ENCODE measurements at regions not wholly inside any gene's neighbourhood (a gene's known extent, or its start where the extent isn't known, plus 50 kb on each side); places are given as distances from the start of the nearest gene placed in this dataset.

GRCh38 chr10:28845009-28845682 is 167.8 kb downstream of the BAMBI start:
- H2AFZ ChIP-seq (ENCODE audit: low read length): no peak overlapping the region
- TF ChIP-seq CTCF (IDR thresholded peaks at IDR 0.05; ENCODE audit: extremely low read depth, low read depth, low read length): no peak
- H3K4me1 ChIP-seq (ENCODE audit: insufficient read depth, low read length): peaks cover 18% of the 10 kb centered on the region
- peak overlapping the region; percentile 33 for H3K27ac ChIP-seq (ENCODE audit: low read depth, low read length)
- no peak overlapping the region for H3K4me2 ChIP-seq (ENCODE audit: insufficient read depth, low read length)
- peaks cover 16% of the 10 kb centered on the region for H3K27me3 ChIP-seq (ENCODE audit: insufficient read depth, low read length)
- no peaks in the 10 kb centered on the region for H3K36me3 ChIP-seq (ENCODE audit: insufficient read depth, low read length)
- no peaks in the 10 kb centered on the region for H3K79me2 ChIP-seq (ENCODE audit: insufficient read depth, low read length)
- DNase-seq (ENCODE audit: insufficient read length, low spot score, missing footprints): no peak
- H4K20me1 ChIP-seq (ENCODE audit: insufficient read depth, low read length): no peaks in the 10 kb centered on the region
- no peak overlapping the region for H3K4me3 ChIP-seq (ENCODE audit: insufficient read depth, low read length)
- peaks cover 10% of the 10 kb centered on the region for H3K9me3 ChIP-seq (ENCODE audit: low read depth, low read length)

GRCh38 chr10:28849309-28849708 is 172.0 kb downstream of the BAMBI start:
- no peak overlapping the region for H3K27ac ChIP-seq (ENCODE audit: low read depth, low read length)
- no peak overlapping the region for H2AFZ ChIP-seq (ENCODE audit: low read length)
- peaks cover 9% of the 10 kb centered on the region for H3K9me3 ChIP-seq (ENCODE audit: low read depth, low read length)
- no peaks in the 10 kb centered on the region for H4K20me1 ChIP-seq (ENCODE audit: insufficient read depth, low read length)
- no peak for DNase-seq (ENCODE audit: insufficient read length, low spot score, missing footprints)
- no peak overlapping the region for H3K4me2 ChIP-seq (ENCODE audit: insufficient read depth, low read length)
- H3K79me2 ChIP-seq (ENCODE audit: insufficient read depth, low read length): no peaks in the 10 kb centered on the region
- H3K4me3 ChIP-seq (ENCODE audit: insufficient read depth, low read length): no peak overlapping the region
- H3K27me3 ChIP-seq (ENCODE audit: insufficient read depth, low read length): peaks cover 49% of the 10 kb centered on the region
- no peak for TF ChIP-seq CTCF (IDR thresholded peaks at IDR 0.05; ENCODE audit: extremely low read depth, low read depth, low read length)
- no peaks in the 10 kb centered on the region for H3K36me3 ChIP-seq (ENCODE audit: insufficient read depth, low read length)
- H3K4me1 ChIP-seq (ENCODE audit: insufficient read depth, low read length): no peaks in the 10 kb centered on the region

GRCh38 chr10:28849821-28850220 is 172.5 kb downstream of the BAMBI start:
- H3K36me3 ChIP-seq (ENCODE audit: insufficient read depth, low read length): no peaks in the 10 kb centered on the region
- no peaks in the 10 kb centered on the region for H3K79me2 ChIP-seq (ENCODE audit: insufficient read depth, low read length)
- DNase-seq (ENCODE audit: insufficient read length, low spot score, missing footprints): no peak
- peaks cover 3% of the 10 kb centered on the region for H3K9me3 ChIP-seq (ENCODE audit: low read depth, low read length)
- H3K4me3 ChIP-seq (ENCODE audit: insufficient read depth, low read length): no peak overlapping the region
- H3K27ac ChIP-seq (ENCODE audit: low read depth, low read length): no peak overlapping the region
- no peak overlapping the region for H3K4me2 ChIP-seq (ENCODE audit: insufficient read depth, low read length)
- no peaks in the 10 kb centered on the region for H4K20me1 ChIP-seq (ENCODE audit: insufficient read depth, low read length)
- peaks cover 49% of the 10 kb centered on the region for H3K27me3 ChIP-seq (ENCODE audit: insufficient read depth, low read length)
- no peak for TF ChIP-seq CTCF (IDR thresholded peaks at IDR 0.05; ENCODE audit: extremely low read depth, low read depth, low read length)
- no peaks in the 10 kb centered on the region for H3K4me1 ChIP-seq (ENCODE audit: insufficient read depth, low read length)
- no peak overlapping the region for H2AFZ ChIP-seq (ENCODE audit: low read length)

- H3K9me3 ChIP-seq (ENCODE audit: low read depth, low read length): no peaks in the 10 kb centered on the region
- H4K20me1 ChIP-seq (ENCODE audit: insufficient read depth, low read length): no peaks in the 10 kb centered on the region
- H3K4me3 ChIP-seq (ENCODE audit: insufficient read depth, low read length): no peak overlapping the region
- no peak for TF ChIP-seq CTCF (IDR thresholded peaks at IDR 0.05; ENCODE audit: extremely low read depth, low read depth, low read length)
- no peak for DNase-seq (ENCODE audit: insufficient read length, low spot score, missing footprints)
- no peak overlapping the region for H2AFZ ChIP-seq (ENCODE audit: low read length)
- H3K27me3 ChIP-seq (ENCODE audit: insufficient read depth, low read length): peaks cover 49% of the 10 kb centered on the region
- H3K4me2 ChIP-seq (ENCODE audit: insufficient read depth, low read length): no peak overlapping the region
- H3K4me1 ChIP-seq (ENCODE audit: insufficient read depth, low read length): no peaks in the 10 kb centered on the region
- H3K36me3 ChIP-seq (ENCODE audit: insufficient read depth, low read length): no peaks in the 10 kb centered on the region
- H3K27ac ChIP-seq (ENCODE audit: low read depth, low read length): no peak overlapping the region
- H3K79me2 ChIP-seq (ENCODE audit: insufficient read depth, low read length): no peaks in the 10 kb centered on the region
Observed at GRCh38 chr10:28850784-28851183, 173.5 kb downstream of the BAMBI start.

Data from osteoblast (primary cell).